T-helper 2 cell (primary cell): ENCODE measurements at regions not wholly inside any gene's neighbourhood (a gene's known extent, or its start where the extent isn't known, plus 50 kb on each side); places are given as distances from the start of the nearest gene placed in this dataset.
"Not testable (repeated sequence)": the region's sequence is repeated elsewhere in the genome, so short reads cannot be mapped to it uniquely, and the experiment has no call there.

Experiments
- DNase-seq, 5 experiments: peaks; one replicate each; pipeline versions ENCODE4 v3.0.0 to v3.0.0-alpha.2; 2012 to 2022

DNA sequence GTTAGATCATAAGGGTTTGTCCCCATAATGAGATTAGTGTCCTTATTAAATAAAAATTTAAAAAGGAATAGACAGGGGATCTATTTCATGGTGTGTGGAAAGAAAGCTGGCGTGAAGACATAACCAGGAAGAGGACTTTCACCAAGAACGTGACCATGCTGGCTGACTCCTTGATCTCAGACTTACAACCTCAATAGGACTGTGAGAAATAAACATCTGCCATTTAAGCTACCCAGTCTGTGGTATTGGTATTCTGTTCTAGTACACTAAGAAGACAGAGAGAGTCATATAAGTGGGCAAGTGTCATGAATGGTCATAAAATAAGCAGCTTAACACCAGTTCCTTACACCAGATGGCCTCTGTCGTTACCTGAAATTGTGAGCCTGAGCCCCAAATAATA lies 259.4 kb upstream of the CCNG1 start:
- no peak for DNase-seq

DNA sequence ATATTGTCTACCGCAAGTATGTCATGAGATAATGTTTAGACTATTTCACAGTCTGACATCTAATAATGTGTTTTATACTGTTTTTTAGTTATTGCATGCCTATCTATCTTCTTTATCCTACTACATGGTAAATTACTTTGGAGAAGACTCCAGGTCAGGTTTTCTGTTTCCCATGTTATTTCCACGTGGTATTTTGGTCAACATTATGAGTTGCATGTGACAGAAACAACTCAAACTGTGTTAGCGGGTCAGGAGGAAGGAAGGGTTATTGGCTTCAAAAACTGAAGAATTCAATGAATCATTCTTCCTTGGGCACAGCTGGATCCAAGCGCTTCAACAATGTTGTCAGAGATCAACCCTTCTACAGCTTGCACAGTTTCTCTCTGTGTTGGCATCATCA lies 252.1 kb upstream of the CCNG1 start:
- DNase-seq, result no peak

DNA sequence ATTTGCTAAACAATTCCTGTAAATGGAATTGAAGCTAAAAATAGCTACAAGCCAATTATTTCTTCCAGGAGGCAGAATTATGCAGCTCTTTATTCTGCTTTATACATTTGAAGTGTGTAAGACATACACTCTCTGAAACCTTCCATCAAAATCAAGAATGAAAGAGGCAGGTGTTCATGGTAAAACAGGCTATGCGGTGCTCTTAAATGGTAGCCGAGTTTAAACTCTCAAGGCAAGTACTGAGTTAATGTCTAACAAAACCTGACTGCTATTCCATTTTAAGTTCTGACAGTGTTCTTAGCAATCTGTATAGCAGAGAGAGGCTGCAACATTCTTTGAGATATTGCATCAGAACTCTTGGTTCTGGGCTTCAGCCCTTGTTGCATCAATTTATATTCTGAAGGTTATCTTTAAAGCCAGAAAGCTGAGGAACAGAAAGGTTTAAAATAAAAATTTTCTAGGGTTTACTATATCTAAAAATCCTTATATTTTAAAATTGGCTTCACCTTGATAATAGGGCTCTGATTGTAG lies 248.3 kb upstream of the CCNG1 start:
- no peak for DNase-seq

DNA sequence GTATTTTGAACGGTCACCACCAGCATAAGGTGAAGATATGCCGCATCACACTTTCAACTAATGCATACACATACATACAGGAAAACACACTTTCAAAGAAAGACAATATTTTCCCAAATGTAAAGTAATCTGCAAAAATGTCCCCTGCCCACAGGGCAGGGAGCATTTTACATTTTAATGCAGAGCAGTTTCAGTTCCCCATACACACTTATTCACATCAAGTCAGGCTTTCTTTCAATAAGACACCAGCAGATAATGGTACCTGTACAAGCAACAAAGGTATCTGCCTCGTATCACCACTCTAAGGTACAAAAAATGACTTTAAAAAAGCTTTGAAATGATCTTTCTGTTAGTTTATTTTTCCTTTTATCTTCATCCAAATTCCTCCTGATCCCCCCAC lies 247.1 kb upstream of the CCNG1 start:
- DNase-seq, result no peak

- no peak for DNase-seq
Measured at GRCh38 chr5:163190784-163191183, 246.6 kb upstream of the CCNG1 start.

- no peak for DNase-seq
Measured at GRCh38 chr5:163193886-163194285, 243.5 kb upstream of the CCNG1 start.

DNA sequence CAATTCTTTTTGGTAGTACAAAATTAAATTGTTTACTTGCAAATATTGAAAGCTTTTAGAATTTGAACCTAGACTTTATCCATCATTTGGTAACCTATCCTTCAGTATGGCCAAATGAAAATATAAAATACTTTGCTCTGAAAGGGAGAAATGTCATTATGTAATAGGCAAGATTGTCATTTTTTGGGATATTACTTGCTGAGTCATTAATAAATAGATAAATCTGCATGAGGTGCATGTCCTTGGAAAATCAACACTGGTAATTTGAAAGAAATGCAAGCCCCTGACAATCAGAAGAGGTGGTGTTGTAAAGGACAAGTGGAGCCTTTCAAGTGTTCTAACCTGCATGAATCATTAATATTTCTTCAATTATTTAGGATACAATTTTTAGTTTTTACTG lies 231.8 kb upstream of the CCNG1 start:
- DNase-seq, result no peak

DNA sequence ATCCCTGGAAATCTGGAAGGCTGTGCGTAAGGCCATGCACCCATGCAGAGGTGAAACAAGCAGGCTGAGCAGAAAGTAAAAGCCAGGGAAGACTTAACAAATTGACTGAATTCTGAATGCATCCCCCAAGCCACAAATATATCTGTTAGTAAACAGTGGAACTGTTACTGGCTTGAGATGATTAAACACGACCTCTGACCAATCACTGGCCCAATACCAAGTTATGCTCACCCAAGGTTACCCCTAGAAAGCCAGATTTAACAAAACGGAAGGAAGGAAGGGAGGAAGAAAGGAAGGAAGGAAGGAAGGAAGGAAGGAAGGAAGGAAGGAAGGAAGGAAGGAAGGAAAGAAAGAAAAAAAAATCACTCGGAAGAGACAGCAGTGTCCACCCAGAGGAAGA lies 215.8 kb upstream of the CCNG1 start:
- DNase-seq, result no peak

- DNase-seq, result no peak
Measured at GRCh38 chr5:163222982-163223381, 214.4 kb upstream of the CCNG1 start.

DNA sequence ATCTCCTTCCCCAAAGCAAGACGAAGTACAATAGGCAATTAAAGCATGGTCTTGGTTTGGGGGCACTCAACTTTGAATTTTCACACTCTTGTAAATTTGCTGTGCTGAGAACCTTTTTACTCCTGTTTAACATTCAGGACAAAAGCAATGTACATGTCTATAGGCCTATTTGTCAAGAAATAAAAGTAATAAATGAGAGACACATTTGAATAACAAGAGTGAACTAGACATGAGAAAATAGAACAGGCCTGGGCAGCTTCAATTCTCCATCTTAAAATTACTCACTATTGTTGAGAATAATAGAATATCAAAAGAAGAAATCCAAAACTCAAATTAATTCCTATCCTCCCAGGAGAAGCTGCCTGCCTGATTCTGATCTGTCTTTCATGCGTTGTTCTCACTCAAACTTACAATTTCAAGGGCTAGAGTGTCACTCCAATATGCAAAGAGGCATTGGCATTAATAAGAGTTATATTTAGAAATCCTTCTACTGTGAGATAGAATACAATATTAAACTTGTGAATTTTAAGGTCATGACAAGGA lies 192.9 kb upstream of the CCNG1 start:
- DNase-seq, result no peak

DNA sequence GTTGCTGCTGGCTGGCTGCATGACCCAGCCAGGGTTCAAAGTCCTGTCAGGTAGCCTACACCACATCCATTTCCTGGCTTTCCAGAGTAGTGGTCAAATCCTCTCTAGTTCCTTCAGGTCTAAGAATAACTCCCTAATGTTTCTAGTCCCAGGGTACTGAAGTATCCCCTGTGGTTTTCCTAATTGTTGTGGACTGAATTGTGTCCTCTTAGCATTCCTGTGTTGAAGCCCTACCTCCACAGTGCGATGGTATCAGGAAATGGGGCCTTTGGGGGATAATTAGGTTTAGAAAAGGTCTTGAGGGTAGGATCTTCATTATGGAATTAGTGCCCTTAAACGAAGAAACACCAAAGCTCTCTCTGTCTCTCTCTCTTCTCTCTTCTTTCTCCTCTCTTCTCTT lies 191.8 kb upstream of the CCNG1 start:
- no peak for DNase-seq

DNA sequence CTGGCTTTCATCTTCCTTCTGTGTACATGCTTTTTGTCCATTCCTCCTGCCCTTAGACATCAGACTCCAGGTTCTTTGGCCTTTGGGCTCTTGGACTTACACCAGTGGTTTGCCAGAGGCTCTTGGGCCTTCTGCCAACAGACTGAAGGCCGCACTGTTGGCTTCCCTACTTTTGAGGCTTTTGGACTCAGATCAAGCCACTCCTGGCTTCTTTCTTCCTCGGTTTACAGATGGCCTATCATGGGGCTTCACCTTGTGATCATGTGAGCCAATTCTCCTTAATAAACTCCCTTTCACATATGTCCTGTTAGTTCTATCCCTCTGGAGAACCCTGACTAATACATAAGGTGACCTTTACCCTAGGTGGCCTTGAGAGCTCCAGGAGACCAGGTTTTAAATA lies 189.1 kb upstream of the CCNG1 start:
- DNase-seq, result no peak

DNA sequence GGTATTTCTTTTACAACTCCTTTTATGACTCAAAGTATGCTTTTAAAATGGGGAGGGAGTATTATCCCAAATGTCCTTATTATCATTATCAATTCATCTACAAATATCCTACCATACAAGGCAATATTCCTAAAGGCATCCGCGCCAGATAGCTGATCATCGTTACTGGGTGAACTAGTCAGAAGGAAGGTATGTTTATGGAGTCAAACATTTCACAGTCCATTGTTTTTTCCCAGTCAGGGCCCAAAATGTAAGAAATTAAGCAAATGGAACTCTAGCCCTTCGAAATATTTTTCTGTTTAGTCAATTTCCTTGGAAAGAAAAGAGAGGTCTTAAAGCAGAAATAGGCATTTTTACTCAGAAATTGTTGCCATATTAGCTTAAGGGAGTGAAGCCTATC lies 188.5 kb upstream of the CCNG1 start:
- no peak for DNase-seq

GRCh38 chr5:163252950-163253349 lies 184.4 kb upstream of the CCNG1 start:
- no peak for DNase-seq

- DNase-seq, result no peak
Measured at GRCh38 chr5:163259495-163259894, 177.9 kb upstream of the CCNG1 start.

DNA sequence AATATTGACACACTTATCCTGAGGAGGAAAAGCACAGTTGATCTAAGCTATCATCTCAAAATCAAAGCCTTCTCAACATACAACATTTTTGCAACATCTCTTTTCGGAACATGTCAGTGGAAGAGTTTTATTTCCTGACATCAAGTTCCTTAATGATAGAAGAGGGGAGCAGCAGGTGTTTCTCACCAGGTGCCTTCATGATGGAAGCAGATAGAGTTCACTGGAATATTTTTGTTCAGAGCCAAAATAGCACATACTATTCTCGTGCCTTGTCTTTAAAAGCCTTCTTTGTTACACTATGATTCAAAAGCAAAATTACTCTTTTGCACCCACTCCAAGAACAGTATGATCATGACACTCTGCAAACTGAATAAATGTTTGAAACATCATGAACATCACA lies 176.9 kb upstream of the CCNG1 start:
- no peak for DNase-seq

- DNase-seq, result no peak
Measured at GRCh38 chr5:163260961-163261360, 176.4 kb upstream of the CCNG1 start.

GRCh38 chr5:163261647-163262269 lies 175.6 kb upstream of the CCNG1 start:
- no peak for DNase-seq

GRCh38 chr5:163266249-163266648 lies 171.1 kb upstream of the CCNG1 start:
- DNase-seq, result not testable (repeated sequence)

- DNase-seq, result no peak
Measured at GRCh38 chr5:163269624-163270023, 167.8 kb upstream of the CCNG1 start.

- no peak for DNase-seq
Measured at GRCh38 chr5:163276466-163276865, 160.9 kb upstream of the CCNG1 start.

DNA sequence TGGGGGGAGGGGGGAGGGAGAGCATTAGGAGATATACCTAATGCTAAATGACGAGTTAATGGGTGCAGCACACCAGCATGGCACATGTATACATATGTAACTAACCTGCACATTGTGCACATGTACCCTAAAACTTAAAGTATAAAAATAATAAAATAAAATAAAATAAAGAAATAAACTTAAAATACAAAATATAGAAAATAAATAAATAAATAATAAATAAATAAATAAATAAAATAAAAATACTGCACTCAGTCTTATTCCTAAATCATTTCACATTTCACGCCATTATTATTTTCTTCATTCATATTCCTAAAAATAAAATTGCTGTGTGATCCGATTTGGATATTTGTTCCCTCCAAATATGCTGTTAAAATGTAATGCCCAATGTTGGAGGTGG lies 156.5 kb upstream of the CCNG1 start:
- DNase-seq, result not testable (repeated sequence)

DNA sequence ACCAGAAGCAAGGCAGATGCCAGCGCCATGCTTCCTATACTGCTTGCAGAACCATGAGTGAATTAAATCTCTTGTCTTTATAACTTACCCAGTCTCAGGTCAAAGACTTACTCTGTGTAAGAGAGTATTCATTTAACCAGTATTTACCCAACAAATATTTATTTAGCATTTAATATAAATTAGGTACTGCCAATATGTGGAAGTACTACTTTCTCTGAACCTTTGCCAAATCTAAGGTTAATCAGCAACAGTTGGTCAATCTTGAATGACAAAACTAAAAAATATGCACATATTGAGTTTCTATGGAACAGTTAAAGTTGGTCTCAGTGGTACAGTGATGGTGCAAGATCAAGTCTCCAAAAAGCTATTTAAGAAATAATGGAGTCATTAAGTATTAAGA lies 155.9 kb upstream of the CCNG1 start:
- DNase-seq, result no peak

GRCh38 chr5:163293836-163294235 lies 143.6 kb upstream of the CCNG1 start:
- DNase-seq, result no peak

- no peak for DNase-seq
Measured at GRCh38 chr5:163303718-163304117, 133.7 kb upstream of the CCNG1 start.
